H1 (cell line): ENCODE measurements at regions not wholly inside any gene's neighbourhood (a gene's known extent, or its start where the extent isn't known, plus 50 kb on each side); places are given as distances from the start of the nearest gene placed in this dataset.

ENCODE experiments used
- CTCF ChIA-PET: fragments of 300-600 bp; sonication (Branson Sonifier 250); formaldehyde crosslinking; loops from one replicate; lab custom pipeline; 2021; ENCODE audit not compliant: partially characterized antibody; lab: Charles Lee
- POLR2A ChIA-PET: fragments of 300-600 bp; sonication (Branson Sonifier 250); formaldehyde crosslinking; loops from one replicate; lab custom pipeline; 2021; ENCODE audit warnings: inconsistent platforms; ENCODE audit not compliant: partially characterized antibody; lab: Charles Lee
- DNase-seq, 2 experiments: peaks; one replicate each; pipeline versions ENCODE4 v3.0.0 to v3.0.0-alpha.2; 2010 to 2022; ENCODE audit warnings: low spot score in 2 of 2, low read depth in 1 of 2, mixed read lengths in 1 of 2
- FAIRE-seq: peaks from 2 replicates; lab custom pipeline; 2011; peaks lifted over from hg19 to GRCh38; lab: Jason Lieb, UNC
- H2AFZ ChIP-seq: 2 replicates; pipeline ENCODE4 v1.8.1; 2012; ENCODE audit warnings: low read length, inconsistent platforms
- H2AK5ac ChIP-seq: 2 replicates; pipeline ENCODE4 v1.6.1; 2013; ENCODE audit warnings: low read depth, low read length
- H2BK120ac ChIP-seq: replicated peaks from 2 replicates; pipeline ENCODE3; 2013; ENCODE audit warnings: low read depth, low read length, inconsistent platforms
- H2BK12ac ChIP-seq: 2 replicates; pipeline ENCODE4 v1.6.1; 2013; ENCODE audit warnings: low read depth, low read length
- H2BK15ac ChIP-seq: 2 replicates; pipeline ENCODE4 v1.6.1; 2013; ENCODE audit warnings: low read length
- H2BK20ac ChIP-seq: 2 replicates; pipeline ENCODE4 v1.6.1; 2013; ENCODE audit warnings: low read length
- H2BK5ac ChIP-seq: 2 replicates; pipeline ENCODE4 v1.6.1; 2013; ENCODE audit warnings: low read depth, low read length
- H3K14ac ChIP-seq: 2 replicates; pipeline ENCODE4 v1.6.1; 2013; ENCODE audit warnings: inconsistent platforms; ENCODE audit not compliant: insufficient read length
- H3K18ac ChIP-seq: 2 replicates; pipeline ENCODE4 v1.6.1; 2013; ENCODE audit warnings: low read length; ENCODE audit errors: extremely low read depth
- H3K23ac ChIP-seq: 2 replicates; pipeline ENCODE4 v1.6.1; 2013; ENCODE audit warnings: inconsistent platforms; ENCODE audit not compliant: insufficient read length
- H3K23me2 ChIP-seq: 2 replicates; pipeline ENCODE4 v1.6.1; 2013; ENCODE audit warnings: low read depth, low read length
- H3K27ac ChIP-seq: 2 replicates; pipeline ENCODE4 v1.6.1; 2011; ENCODE audit warnings: low read depth, low read length, inconsistent platforms
- H3K27me3 ChIP-seq, 4 experiments: replicated peaks in 1 of 4; 1 replicate in 1 of 4; 2 replicates in 3 of 4; pipeline versions ENCODE4 v1.6.1 to v1.8.1; 2011 to 2013; ENCODE audit warnings: low read length in 3 of 4, mild to moderate bottlenecking in 3 of 4, inconsistent platforms in 2 of 4, mixed read lengths in 2 of 4, moderate library complexity in 1 of 4; ENCODE audit not compliant: control insufficient read depth in 3 of 4, insufficient read depth in 3 of 4; ENCODE audit errors: extremely low read depth in 1 of 4
- H3K36me3 ChIP-seq, 4 experiments: 2 replicates each; pipeline versions ENCODE4 v1.6.1 to v1.8.1; 2011 to 2013; ENCODE audit warnings: mild to moderate bottlenecking in 4 of 4, low read length in 3 of 4, moderate library complexity in 2 of 4, control low read depth in 1 of 4, inconsistent platforms in 1 of 4; ENCODE audit not compliant: insufficient read depth in 4 of 4, control insufficient read depth in 2 of 4
- H3K4ac ChIP-seq: replicated peaks from 2 replicates; pipeline ENCODE3; 2013; ENCODE audit warnings: low read length, low read depth, mixed read lengths, inconsistent platforms; ENCODE audit not compliant: insufficient read length
- H3K4me1 ChIP-seq, 4 experiments: replicated peaks in 1 of 4; 1 replicate in 1 of 4; 2 replicates in 3 of 4; pipeline versions ENCODE4 v1.6.1 to v1.8.1; 2011 to 2013; ENCODE audit warnings: low read length in 3 of 4, inconsistent platforms in 2 of 4, mixed read lengths in 1 of 4; ENCODE audit not compliant: insufficient read depth in 4 of 4, control insufficient read depth in 3 of 4
- H3K4me2 ChIP-seq, 2 experiments: 2 replicates each; pipeline versions ENCODE4 v1.6.1 to v1.8.1; 2011 to 2013; ENCODE audit warnings: low read depth in 2 of 2, low read length in 2 of 2, control low read depth in 1 of 2, inconsistent platforms in 1 of 2, mild to moderate bottlenecking in 1 of 2; ENCODE audit not compliant: insufficient read depth in 1 of 2
- H3K4me3 ChIP-seq, 4 experiments: fragments of 200-600, 300-600 bp in 1 of 4; sonication (generic), shearing (Covaris generic), sonication (Bioruptor Twin) in 1 of 4; 2 replicates each; pipeline versions ENCODE4 v1.5.1 to v1.8.1; 2011 to 2016; ENCODE audit warnings: low read length in 4 of 4, low read depth in 3 of 4, control low read depth in 2 of 4, inconsistent platforms in 2 of 4, mild to moderate bottlenecking in 2 of 4, mixed read lengths in 1 of 4, moderate library complexity in 1 of 4; ENCODE audit not compliant: insufficient read depth in 2 of 4; ENCODE audit errors: extremely low read depth in 1 of 4
- H3K56ac ChIP-seq: replicated peaks from 2 replicates; pipeline ENCODE3; 2013; ENCODE audit warnings: low read depth, mild to moderate bottlenecking, mixed read lengths, low read length, inconsistent platforms; ENCODE audit not compliant: insufficient read length
- H3K79me1 ChIP-seq: 2 replicates; pipeline ENCODE4 v1.6.1; 2013; ENCODE audit warnings: low read depth, low read length, control low read depth
- H3K79me2 ChIP-seq, 2 experiments: 2 replicates each; pipeline versions ENCODE4 v1.6.1 to v1.8.1; 2012 to 2013; ENCODE audit warnings: low read length in 2 of 2, mild to moderate bottlenecking in 2 of 2, inconsistent platforms in 1 of 2; ENCODE audit not compliant: insufficient read depth in 2 of 2, control insufficient read depth in 1 of 2
- H3K9ac ChIP-seq, 4 experiments: replicated peaks in 1 of 4; 1 replicate in 1 of 4; 2 replicates in 3 of 4; pipeline versions ENCODE4 v1.6.1 to v1.8.1; 2011 to 2013; ENCODE audit warnings: low read depth in 3 of 4, low read length in 3 of 4, control low read depth in 2 of 4, mild to moderate bottlenecking in 2 of 4, moderate library complexity in 2 of 4, inconsistent platforms in 1 of 4; ENCODE audit errors: extremely low read depth in 1 of 4
- H3K9me3 ChIP-seq, 2 experiments: 2 replicates each; pipeline versions ENCODE4 v1.6.1 to v1.8.1; 2012 to 2013; ENCODE audit warnings: mild to moderate bottlenecking in 2 of 2, moderate library complexity in 2 of 2, control low read depth in 1 of 2, inconsistent platforms in 1 of 2, low read depth in 1 of 2, low read length in 1 of 2, mixed read lengths in 1 of 2; ENCODE audit not compliant: insufficient read depth in 2 of 2
- H4K20me1 ChIP-seq, 2 experiments: replicated peaks in 1 of 2; 2 replicates each; pipeline versions ENCODE3 to v1.8.1; 2011 to 2013; ENCODE audit warnings: inconsistent platforms in 2 of 2, low read length in 2 of 2, mild to moderate bottlenecking in 1 of 2; ENCODE audit not compliant: insufficient read depth in 2 of 2, control insufficient read depth in 1 of 2
- H4K5ac ChIP-seq: 2 replicates; pipeline ENCODE4 v1.6.1; 2013; ENCODE audit warnings: low read length, low read depth, mixed read lengths, inconsistent platforms; ENCODE audit not compliant: insufficient read length
- H4K8ac ChIP-seq: 2 replicates; pipeline ENCODE4 v1.8.0; 2013; ENCODE audit warnings: mild to moderate bottlenecking, moderate library complexity, low read length, inconsistent platforms; ENCODE audit not compliant: insufficient read depth; ENCODE audit errors: extremely low read depth
- H4K91ac ChIP-seq: replicated peaks from 2 replicates; pipeline ENCODE3; 2013; ENCODE audit warnings: low read length, mixed read lengths, inconsistent platforms; ENCODE audit not compliant: insufficient read length
- KDM5A ChIP-seq: fragments of 200-600 bp; IDR thresholded peaks from 2 replicates; pipeline ENCODE4 v1.7.1; 2012; ENCODE audit warnings: mild to moderate bottlenecking, low read length, inconsistent platforms, mixed read lengths
- RFX5 ChIP-seq: IDR thresholded peaks from 2 replicates; pipeline ENCODE4 v1.6.1; 2011; ENCODE audit warnings: low read depth, low read length, improper control_type of control experiment, borderline replicate concordance
- SP2 ChIP-seq: IDR thresholded peaks from 2 replicates; pipeline ENCODE4 v1.6.1; 2012; ENCODE audit warnings: mild to moderate bottlenecking, low read length, inconsistent platforms
- TEAD4 ChIP-seq: IDR thresholded peaks from 2 replicates; pipeline ENCODE4 v1.6.1; 2012; ENCODE audit warnings: low read depth, low read length, inconsistent platforms, mixed read lengths
- WGBS, 2 experiments: shearing (Covaris generic) in 1 of 2; methylation state at CpG; one replicate each; pipeline versions ENCODE4 v1.1.6 to v1.1.7; 2013 to 2015; ENCODE audit warnings: low lambda C conversion rate in 2 of 2, mixed read lengths in 2 of 2, inconsistent platforms in 1 of 2, low coverage in 1 of 2, missing lambda C conversion rate in 1 of 2; ENCODE audit not compliant: insufficient replicate concordance in 2 of 2, insufficient coverage in 1 of 2, insufficient read length in 1 of 2; ENCODE audit errors: extremely low coverage in 1 of 2, missing lambda C conversion rate in 1 of 2; 5-methylcytosine and 5-hydroxymethylcytosine counted together
- TF ChIP-seq, protein P1 (sequence below): IDR thresholded peaks from 2 replicates; pipeline ENCODE4 v1.6.1; 2011; ENCODE audit warnings: low read depth, mild to moderate bottlenecking, low read length; ENCODE audit not compliant: insufficient read depth

DNA sequence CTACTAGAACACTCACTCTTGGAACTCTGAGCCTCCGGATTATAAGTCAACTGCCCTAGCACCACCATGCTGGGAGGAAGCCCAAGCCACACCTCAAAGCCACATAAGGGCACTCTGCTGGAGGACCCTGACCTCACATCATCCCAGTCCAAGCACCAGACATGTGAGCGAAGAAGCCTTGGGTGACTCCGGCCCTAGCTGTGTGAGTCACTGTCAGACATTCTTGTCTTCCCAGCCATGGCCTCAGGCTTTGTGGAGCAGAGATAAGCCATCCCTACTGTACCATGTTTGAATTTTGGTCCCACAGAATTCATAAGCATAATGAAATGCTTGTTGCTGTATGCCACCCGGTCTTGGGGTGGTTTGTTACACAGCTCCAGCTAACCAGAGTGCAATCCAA, 247.7 kb downstream of the SOD2 start:
- H4K8ac ChIP-seq: no peak overlapping the region
- no peak overlapping the region for H2BK20ac ChIP-seq
- no peak overlapping the region for H3K27ac ChIP-seq
- DNase-seq: no peak
- no peaks in the 10 kb centered on the region for H4K20me1 ChIP-seq
- no peak for FAIRE-seq
- no peak overlapping the region for H2AFZ ChIP-seq
- no peak overlapping the region for H3K4ac ChIP-seq
- no peak overlapping the region for H3K56ac ChIP-seq
- H4K5ac ChIP-seq: no peak overlapping the region
- TF ChIP-seq TEAD4 (no peak), KDM5A (no peak), RFX5 (no peak), SP2 (no peak)
- TF ChIP-seq, protein P1, sequence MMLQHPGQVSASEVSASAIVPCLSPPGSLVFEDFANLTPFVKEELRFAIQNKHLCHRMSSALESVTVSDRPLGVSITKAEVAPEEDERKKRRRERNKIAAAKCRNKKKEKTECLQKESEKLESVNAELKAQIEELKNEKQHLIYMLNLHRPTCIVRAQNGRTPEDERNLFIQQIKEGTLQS: no peak
- H2BK12ac ChIP-seq: no peak overlapping the region
- H2BK5ac ChIP-seq: no peak overlapping the region
- 85% methylated on average over 4 of the region's 4 CpGs; no CpG with 5 or more reads in 1 of the 2 experiments for WGBS, 2 experiments
- ChIA-PET POLR2A (no interaction called here), CTCF (no interaction called here)
- H2BK15ac ChIP-seq: no peak overlapping the region
- H3K79me1 ChIP-seq: no peaks in the 10 kb centered on the region
- no peak overlapping the region for H3K4me2 ChIP-seq
- H3K27me3 ChIP-seq: no peaks in the 10 kb centered on the region
- H3K9me3 ChIP-seq: peaks cover 83 to 89% of the 10 kb centered on the region in 2 experiments
- H4K91ac ChIP-seq: no peak overlapping the region
- H3K4me1 ChIP-seq: no peaks in the 10 kb centered on the region
- no peaks in the 10 kb centered on the region for H3K23me2 ChIP-seq
- H3K9ac ChIP-seq: no peak overlapping the region
- H2BK120ac ChIP-seq: no peak overlapping the region
- no peak overlapping the region for H3K23ac ChIP-seq
- H3K4me3 ChIP-seq: no peak overlapping the region
- no peak overlapping the region for H2AK5ac ChIP-seq
- no peak overlapping the region for H3K18ac ChIP-seq
- H3K14ac ChIP-seq: no peak overlapping the region
- H3K36me3 ChIP-seq: no peaks in the 10 kb centered on the region
- no peaks in the 10 kb centered on the region for H3K79me2 ChIP-seq
